B cell (primary cell): ENCODE measurements at regions not wholly inside any gene's neighbourhood (a gene's known extent, or its start where the extent isn't known, plus 50 kb on each side); places are given as distances from the start of the nearest gene placed in this dataset.

ENCODE experiments used
- EZH2 ChIP-seq: IDR thresholded peaks from 2 replicates; pipeline ENCODE4 v1.6.1; 2012; ENCODE audit warnings: borderline replicate concordance, low read depth, mild to moderate bottlenecking, moderate library complexity, low read length; ENCODE audit not compliant: insufficient read depth, poor library complexity, severe bottlenecking
- TF ChIP-seq, protein P1 (sequence below): fragments of 200-600 bp; IDR thresholded peaks from one replicate; pipeline ENCODE4 v1.8.0; 2022; ENCODE audit warnings: antibody characterized with exemption, mild to moderate bottlenecking

DNA sequence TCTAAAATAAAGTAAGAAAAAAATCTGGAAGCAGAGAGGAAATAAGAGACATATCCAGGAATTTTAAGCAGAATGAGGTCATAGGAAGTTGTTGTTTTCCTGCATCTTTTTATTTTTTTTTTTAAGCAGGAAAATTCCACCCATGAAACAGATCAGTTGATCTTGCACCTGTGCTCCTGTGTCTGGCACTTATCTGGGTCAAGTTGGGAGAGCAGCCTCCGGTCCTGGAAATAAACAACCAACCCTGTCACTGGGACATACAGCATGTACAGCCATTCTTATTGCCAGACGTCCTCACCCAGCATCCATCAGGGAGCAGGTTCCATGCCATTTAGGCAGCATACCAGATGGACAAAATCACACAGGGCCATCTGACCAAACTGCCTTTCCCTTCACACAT lies 266.0 kb upstream of the BTG1 start:
- TF ChIP-seq, protein P1, sequence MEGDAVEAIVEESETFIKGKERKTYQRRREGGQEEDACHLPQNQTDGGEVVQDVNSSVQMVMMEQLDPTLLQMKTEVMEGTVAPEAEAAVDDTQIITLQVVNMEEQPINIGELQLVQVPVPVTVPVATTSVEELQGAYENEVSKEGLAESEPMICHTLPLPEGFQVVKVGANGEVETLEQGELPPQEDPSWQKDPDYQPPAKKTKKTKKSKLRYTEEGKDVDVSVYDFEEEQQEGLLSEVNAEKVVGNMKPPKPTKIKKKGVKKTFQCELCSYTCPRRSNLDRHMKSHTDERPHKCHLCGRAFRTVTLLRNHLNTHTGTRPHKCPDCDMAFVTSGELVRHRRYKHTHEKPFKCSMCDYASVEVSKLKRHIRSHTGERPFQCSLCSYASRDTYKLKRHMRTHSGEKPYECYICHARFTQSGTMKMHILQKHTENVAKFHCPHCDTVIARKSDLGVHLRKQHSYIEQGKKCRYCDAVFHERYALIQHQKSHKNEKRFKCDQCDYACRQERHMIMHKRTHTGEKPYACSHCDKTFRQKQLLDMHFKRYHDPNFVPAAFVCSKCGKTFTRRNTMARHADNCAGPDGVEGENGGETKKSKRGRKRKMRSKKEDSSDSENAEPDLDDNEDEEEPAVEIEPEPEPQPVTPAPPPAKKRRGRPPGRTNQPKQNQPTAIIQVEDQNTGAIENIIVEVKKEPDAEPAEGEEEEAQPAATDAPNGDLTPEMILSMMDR, result no peak
- no peak for TF ChIP-seq EZH2
